HCT116 (cell line): ENCODE measurements at regions not wholly inside any gene's neighbourhood (a gene's known extent, or its start where the extent isn't known, plus 50 kb on each side); places are given as distances from the start of the nearest gene placed in this dataset.
"Not testable (repeated sequence)": the region's sequence is repeated elsewhere in the genome, so short reads cannot be mapped to it uniquely, and the experiment has no call there.

ENCODE experiments used
- ATAC-seq: fragments of 200-7000 bp; cut with Tn5 transposase; 2 replicates; pipeline ENCODE4 v1.9.1; 2020; ENCODE audit warnings: mild to moderate bottlenecking, moderate library complexity
- BruUV-seq: library from RNA; stranded (reverse); fragments of 400-500 nt; replicated peaks from 2 replicates; lab custom pipeline; 2021; lab: Mats Ljungman, UMichigan
- CTCF ChIA-PET: fragments of 300-600 bp; sonication (Branson Sonifier 250); formaldehyde crosslinking; loops from one replicate; lab custom pipeline; 2021; ENCODE audit warnings: antibody characterized with exemption; lab: Charles Lee
- POLR2A ChIA-PET: fragments of 300-600, 350-600 bp; sonication (Branson Sonifier 250); formaldehyde crosslinking; loops from one replicate; lab custom pipeline; 2021; ENCODE audit warnings: antibody characterized with exemption; lab: Charles Lee
- RAD21 ChIA-PET, 2 experiments: fragments of 300-600 bp; sonication (Branson Sonifier 250); formaldehyde crosslinking; loops; one replicate each; lab custom pipeline; 2023; ENCODE audit warnings: low total read pairs in 2 of 2; ENCODE audit not compliant: uncharacterized antibody in 2 of 2, unreplicated experiment in 2 of 2, low non-redundant PET in 1 of 2; lab: Charles Lee
- DNase-seq: peaks from one replicate; pipeline ENCODE4 v3.0.0-alpha.2; 2010; ENCODE audit warnings: low read depth, low spot score
- H2AFZ ChIP-seq: fragments of 200-600 bp; shearing (Covaris generic), sonication (generic); 2 replicates; pipeline ENCODE4 v1.6.1; 2017; ENCODE audit warnings: low read depth, mixed run types, mixed read lengths, antibody characterized with exemption, low read length; ENCODE audit not compliant: poor library complexity, severe bottlenecking
- H3K27ac ChIP-seq: 2 replicates; pipeline ENCODE4 v1.5.1; 2012; ENCODE audit warnings: low read depth, low read length
- H3K27me3 ChIP-seq: fragments of 200-600 bp; sonication (generic); 2 replicates; pipeline ENCODE4 v1.6.1; 2016; ENCODE audit warnings: mixed run types, low read length, mixed read lengths; ENCODE audit not compliant: insufficient read depth
- H3K36me3 ChIP-seq, 2 experiments: fragments of 200-500 bp in 1 of 2; fragments of 200-600 bp in 1 of 2; sonication (Bioruptor generic) in 1 of 2; sonication (generic) in 1 of 2; 2 replicates each; pipeline versions ENCODE4 v1.5.1 to v1.6.1; 2014 to 2016; ENCODE audit warnings: low read length in 2 of 2, inconsistent platforms in 1 of 2, mixed read lengths in 1 of 2, mixed run types in 1 of 2; ENCODE audit not compliant: insufficient read depth in 2 of 2, control insufficient read depth in 1 of 2
- H3K4me1 ChIP-seq, 2 experiments: fragments of 200-600 bp in 1 of 2; sonication (generic) in 1 of 2; 2 replicates each; pipeline versions ENCODE4 v1.5.1 to v1.6.1; 2012 to 2017; ENCODE audit warnings: low read length in 2 of 2, inconsistent platforms in 1 of 2, mild to moderate bottlenecking in 1 of 2, mixed read lengths in 1 of 2, mixed run types in 1 of 2, moderate library complexity in 1 of 2; ENCODE audit not compliant: insufficient read depth in 2 of 2, control insufficient read depth in 1 of 2
- H3K4me2 ChIP-seq: fragments of 200-600 bp; sonication (generic); 2 replicates; pipeline ENCODE4 v1.6.1; 2017; ENCODE audit warnings: mixed run types, low read length, mixed read lengths
- H3K4me3 ChIP-seq, 2 experiments: fragments of 200-600 bp in 1 of 2; sonication (generic) in 1 of 2; replicated peaks in 1 of 2; 2 replicates each; pipeline ENCODE4 v1.5.1; 2011 to 2016; ENCODE audit warnings: low read length in 2 of 2, control low read depth in 1 of 2, low read depth in 1 of 2, mild to moderate bottlenecking in 1 of 2, mixed read lengths in 1 of 2, mixed run types in 1 of 2
- H3K79me2 ChIP-seq: fragments of 200-600 bp; sonication (generic); 2 replicates; pipeline ENCODE4 v1.6.1; 2017; ENCODE audit warnings: mild to moderate bottlenecking, mixed run types, low read length, moderate library complexity, mixed read lengths; ENCODE audit not compliant: insufficient read depth
- H3K9ac ChIP-seq: fragments of 200-600 bp; sonication (generic); 2 replicates; pipeline ENCODE4 v1.6.1; 2016; ENCODE audit warnings: low read length, mixed read lengths
- H3K9me2 ChIP-seq: fragments of 200-600 bp; sonication (generic), shearing (Covaris generic); 2 replicates; pipeline ENCODE4 v1.6.1; 2017; ENCODE audit warnings: mixed run types, mild to moderate bottlenecking, moderate library complexity; ENCODE audit not compliant: insufficient read depth
- H3K9me3 ChIP-seq, 2 experiments: fragments of 200-500 bp in 1 of 2; fragments of 200-600 bp in 1 of 2; sonication (Bioruptor generic) in 1 of 2; sonication (generic) in 1 of 2; 2 replicates each; pipeline ENCODE4 v1.6.1; 2014 to 2017; ENCODE audit warnings: low read length in 2 of 2, mixed read lengths in 2 of 2, inconsistent platforms in 1 of 2, low read depth in 1 of 2, mild to moderate bottlenecking in 1 of 2, mixed run types in 1 of 2, moderate library complexity in 1 of 2; ENCODE audit not compliant: control insufficient read depth in 1 of 2, insufficient read depth in 1 of 2
- H4K20me1 ChIP-seq: fragments of 200-600 bp; sonication (generic), shearing (Covaris generic); 2 replicates; pipeline ENCODE4 v1.6.1; 2017; ENCODE audit warnings: mixed run types, mild to moderate bottlenecking, moderate library complexity; ENCODE audit not compliant: insufficient read depth
- SP1 ChIP-seq: IDR thresholded peaks from 2 replicates; pipeline ENCODE4 v1.6.1; 2012; ENCODE audit warnings: low read depth
- intact Hi-C: fragments of 100-400 bp; cut with micrococcal nuclease; formaldehyde crosslinking; loops from 2 replicates; pipeline ENCODE4 v1.10.0; 2022
- TF ChIP-seq, protein P1 (sequence below), 3 experiments: fragments of 200-600 bp in 1 of 3; sonication (generic) in 1 of 3; IDR thresholded peaks in 2 of 3; conservative IDR thresholded peaks in 1 of 3; 2 replicates each; pipeline ENCODE4 v1.5.1; 2012 to 2017; ENCODE audit warnings: low read depth in 2 of 3, low read length in 2 of 3, antibody characterized with exemption in 1 of 3, borderline replicate concordance in 1 of 3, control low read depth in 1 of 3, mild to moderate bottlenecking in 1 of 3, mixed read lengths in 1 of 3, mixed run types in 1 of 3, moderate library complexity in 1 of 3; ENCODE audit not compliant: insufficient read depth in 1 of 3

DNA sequence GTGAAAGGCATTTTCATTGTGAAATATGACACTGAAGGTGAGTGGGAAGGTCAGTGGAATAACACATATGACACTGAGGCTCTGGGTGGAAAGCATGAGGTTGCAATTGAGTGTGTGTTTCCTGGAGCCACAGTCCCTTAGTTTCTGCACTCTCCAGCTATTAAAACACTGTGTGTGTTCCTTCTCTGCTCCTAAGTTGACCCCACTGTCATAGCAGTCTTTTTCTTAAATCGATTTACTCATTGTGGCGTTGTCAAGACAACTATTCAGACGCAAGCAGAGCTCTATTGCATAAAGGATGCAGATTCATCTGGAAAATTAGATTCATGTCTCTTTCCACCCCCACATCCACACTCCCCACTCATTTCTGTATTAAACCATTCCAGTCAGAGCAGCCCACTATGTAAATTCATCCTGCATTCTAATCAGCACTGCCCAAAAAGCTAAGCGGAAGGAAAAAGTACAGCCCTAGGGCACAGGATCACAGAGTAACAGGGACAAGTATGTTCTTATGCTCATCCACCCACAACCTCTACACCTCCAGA lies 154.2 kb upstream of the NUDT10 start:
- H3K36me3 ChIP-seq, BruUV-seq, DNase-seq, H3K79me2 ChIP-seq, H3K27ac ChIP-seq, H3K4me2 ChIP-seq, H2AFZ ChIP-seq, H3K9me3 ChIP-seq, CTCF ChIA-PET, H3K9me2 ChIP-seq, H3K4me3 ChIP-seq, H3K9ac ChIP-seq, H4K20me1 ChIP-seq, intact Hi-C loops, H3K27me3 ChIP-seq, ATAC-seq, H3K4me1 ChIP-seq, POLR2A ChIA-PET, RAD21 ChIA-PET: not testable (repeated sequence)

DNA sequence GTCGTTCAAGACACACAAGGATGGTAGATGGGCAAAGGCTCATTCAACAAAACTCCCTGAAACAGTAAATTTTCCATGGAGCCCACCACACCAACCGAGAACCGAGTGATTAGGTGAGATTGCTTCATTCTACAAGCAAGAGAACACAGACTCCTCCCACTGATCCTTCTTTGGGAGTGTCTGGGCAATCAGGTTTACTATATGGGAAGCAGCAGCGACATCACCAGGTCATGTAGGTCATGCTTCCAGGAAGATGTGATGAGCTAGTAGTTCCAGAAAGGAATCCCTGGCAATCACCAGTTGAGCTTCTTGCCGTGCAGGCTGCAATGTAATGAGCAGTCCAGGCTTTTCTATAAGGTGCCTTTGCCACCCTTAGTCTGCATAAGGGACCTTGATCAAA lies 152.8 kb upstream of the NUDT10 start:
- H2AFZ ChIP-seq, H3K9ac ChIP-seq, BruUV-seq, H3K4me1 ChIP-seq, POLR2A ChIA-PET, H3K9me3 ChIP-seq, DNase-seq, H4K20me1 ChIP-seq, H3K9me2 ChIP-seq, H3K36me3 ChIP-seq, intact Hi-C loops, H3K27ac ChIP-seq, ATAC-seq, RAD21 ChIA-PET, CTCF ChIA-PET, H3K27me3 ChIP-seq, H3K4me2 ChIP-seq, H3K4me3 ChIP-seq, H3K79me2 ChIP-seq: not testable (repeated sequence)

DNA sequence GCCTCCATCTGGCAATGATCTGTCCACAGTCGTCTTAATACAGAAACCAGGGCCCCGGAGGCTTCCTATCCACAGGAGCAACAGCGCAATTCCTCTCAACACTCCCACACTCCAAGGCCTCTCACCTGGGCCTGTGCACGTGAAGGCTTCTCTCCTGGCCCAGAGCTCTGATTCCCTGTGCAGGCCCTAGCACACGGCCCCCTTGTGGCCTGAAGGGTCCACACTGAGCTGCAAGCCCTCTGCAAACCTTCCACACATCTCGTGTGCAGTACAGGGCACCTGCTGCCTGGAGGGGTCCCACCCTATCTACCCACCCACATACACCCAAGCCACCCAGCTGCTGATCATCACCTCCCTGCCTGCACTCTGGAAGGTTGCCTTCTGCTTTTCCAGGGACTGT lies 150.1 kb upstream of the NUDT10 start:
- CTCF ChIA-PET: interaction anchor here (0.9 kb wide), 1 partner anchor 274 kb away, joined by 4 read pairs; no protein-coding TSS in a partner anchor
- POLR2A ChIA-PET: no interaction called here
- Histone ChIP-seq H2AFZ (no peak overlapping the region), H3K4me2 (no peak overlapping the region), H3K9me3 (no peaks in the 10 kb centered on the region), H4K20me1 (no peaks in the 10 kb centered on the region), H3K79me2 (no peaks in the 10 kb centered on the region), H3K4me1 (no peaks in the 10 kb centered on the region), H3K27me3 (no peaks in the 10 kb centered on the region), H3K27ac (no peak overlapping the region), H3K9ac (no peak overlapping the region), H3K36me3 (no peaks in the 10 kb centered on the region), H3K4me3 (no peak overlapping the region), H3K9me2 (no peaks in the 10 kb centered on the region)
- TF ChIP-seq SP1: no peak
- TF ChIP-seq, protein P1, sequence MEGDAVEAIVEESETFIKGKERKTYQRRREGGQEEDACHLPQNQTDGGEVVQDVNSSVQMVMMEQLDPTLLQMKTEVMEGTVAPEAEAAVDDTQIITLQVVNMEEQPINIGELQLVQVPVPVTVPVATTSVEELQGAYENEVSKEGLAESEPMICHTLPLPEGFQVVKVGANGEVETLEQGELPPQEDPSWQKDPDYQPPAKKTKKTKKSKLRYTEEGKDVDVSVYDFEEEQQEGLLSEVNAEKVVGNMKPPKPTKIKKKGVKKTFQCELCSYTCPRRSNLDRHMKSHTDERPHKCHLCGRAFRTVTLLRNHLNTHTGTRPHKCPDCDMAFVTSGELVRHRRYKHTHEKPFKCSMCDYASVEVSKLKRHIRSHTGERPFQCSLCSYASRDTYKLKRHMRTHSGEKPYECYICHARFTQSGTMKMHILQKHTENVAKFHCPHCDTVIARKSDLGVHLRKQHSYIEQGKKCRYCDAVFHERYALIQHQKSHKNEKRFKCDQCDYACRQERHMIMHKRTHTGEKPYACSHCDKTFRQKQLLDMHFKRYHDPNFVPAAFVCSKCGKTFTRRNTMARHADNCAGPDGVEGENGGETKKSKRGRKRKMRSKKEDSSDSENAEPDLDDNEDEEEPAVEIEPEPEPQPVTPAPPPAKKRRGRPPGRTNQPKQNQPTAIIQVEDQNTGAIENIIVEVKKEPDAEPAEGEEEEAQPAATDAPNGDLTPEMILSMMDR (IDR thresholded peaks at IDR 0.05 in 2 of 3, conservative IDR thresholded peaks at IDR 0.05 in 1 of 3; ENCODE audit: borderline replicate concordance in 1 of 3, insufficient read depth in 1 of 3, low read depth in 2 of 3, low read length in 2 of 3): peak in 1 of 3 experiments; percentile 16; a peak in 1 of 6 replicates
- ATAC-seq: peak; percentile 47; the same call in 1 of the 2 replicates
- intact Hi-C loops: no loop called here
- BruUV-seq: no TSS peak
- RAD21 ChIA-PET: no interaction called here
- DNase-seq: no peak
